ENCODE measurements at regions not wholly inside any gene's neighbourhood (a gene's known extent, or its start where the extent isn't known, plus 50 kb on each side); places are given as distances from the start of the nearest gene placed in this dataset.

- no peak for FAIRE-seq
- TF ChIP-seq CTCF (IDR thresholded peaks at IDR 0.05; ENCODE audit: insufficient read depth, low read length, severe bottlenecking), result no peak
- DNase-seq (ENCODE audit: low read depth), result no peak
- no peaks in the 10 kb centered on the region for H3K27me3 ChIP-seq (ENCODE audit: control insufficient read depth, insufficient read depth, low read length)
- H3K4me3 ChIP-seq (ENCODE audit: low read depth, low read length), result no peak overlapping the region
- no peaks in the 10 kb centered on the region for H3K36me3 ChIP-seq (ENCODE audit: control insufficient read depth, insufficient read depth, low read length)
Measured at GRCh38 chr10:131431533-131431932, 120.0 kb upstream of the TCERG1L start.

GRCh38 chr10:131431978-131432690, 120.6 kb upstream of the TCERG1L start:
- no peaks in the 10 kb centered on the region for H3K27me3 ChIP-seq (ENCODE audit: control insufficient read depth, insufficient read depth, low read length)
- DNase-seq (ENCODE audit: low read depth) (no peak), FAIRE-seq (no peak)
- no peak for TF ChIP-seq CTCF (IDR thresholded peaks at IDR 0.05; ENCODE audit: insufficient read depth, low read length, severe bottlenecking)
- H3K4me3 ChIP-seq (ENCODE audit: low read depth, low read length), result no peak overlapping the region
- H3K36me3 ChIP-seq (ENCODE audit: control insufficient read depth, insufficient read depth, low read length), result no peaks in the 10 kb centered on the region

GRCh38 chr10:131433568-131433967, 122.0 kb upstream of the TCERG1L start:
- TF ChIP-seq CTCF (IDR thresholded peaks at IDR 0.05; ENCODE audit: insufficient read depth, low read length, severe bottlenecking), result no peak
- Histone ChIP-seq H3K36me3 (ENCODE audit: control insufficient read depth, insufficient read depth, low read length) (no peaks in the 10 kb centered on the region), H3K4me3 (ENCODE audit: low read depth, low read length) (no peak overlapping the region), H3K27me3 (ENCODE audit: control insufficient read depth, insufficient read depth, low read length) (no peaks in the 10 kb centered on the region)
- FAIRE-seq, result no peak
- no peak for DNase-seq (ENCODE audit: low read depth)

GRCh38 chr10:131435232-131435631, 123.7 kb upstream of the TCERG1L start:
- no peak for TF ChIP-seq CTCF (IDR thresholded peaks at IDR 0.05; ENCODE audit: insufficient read depth, low read length, severe bottlenecking)

GRCh38 chr10:131435760-131436457, 124.4 kb upstream of the TCERG1L start:
- no peak for TF ChIP-seq CTCF (IDR thresholded peaks at IDR 0.05; ENCODE audit: insufficient read depth, low read length, severe bottlenecking)
- no peak for FAIRE-seq
- Histone ChIP-seq H3K4me3 (ENCODE audit: low read depth, low read length) (no peak overlapping the region), H3K27me3 (ENCODE audit: control insufficient read depth, insufficient read depth, low read length) (no peaks in the 10 kb centered on the region), H3K36me3 (ENCODE audit: control insufficient read depth, insufficient read depth, low read length) (no peaks in the 10 kb centered on the region)
- no peak for DNase-seq (ENCODE audit: low read depth)

More at GRCh38 chr10:131435232-131435631, 123.7 kb upstream of the TCERG1L start:
- no peak for FAIRE-seq
- H3K27me3 ChIP-seq (ENCODE audit: control insufficient read depth, insufficient read depth, low read length), result no peaks in the 10 kb centered on the region
- H3K4me3 ChIP-seq (ENCODE audit: low read depth, low read length), result no peak overlapping the region
- H3K36me3 ChIP-seq (ENCODE audit: control insufficient read depth, insufficient read depth, low read length), result no peaks in the 10 kb centered on the region
- no peak for DNase-seq (ENCODE audit: low read depth)

Data from bronchial epithelial cell (primary cell).